MCF 10A (cell line): ENCODE measurements at regions not wholly inside any gene's neighbourhood (a gene's known extent, or its start where the extent isn't known, plus 50 kb on each side); places are given as distances from the start of the nearest gene placed in this dataset.

Experiments
- BruUV-seq: library from RNA; stranded (reverse); fragments of 400-500 nt; replicated peaks from 2 replicates; lab custom pipeline; 2021; lab: Mats Ljungman, UMichigan
- CTCF ChIA-PET: fragments of 300-600 bp; sonication (Branson Sonifier 250); formaldehyde crosslinking; extraction: SDS; loops from one replicate; lab custom pipeline; 2021; ENCODE audit warnings: antibody characterized with exemption, inconsistent platforms; lab: Yijun Ruan, JAX
- POLR2A ChIA-PET: fragments of 300-600, 350-650 bp; sonication (Branson Sonifier 250); formaldehyde crosslinking; extraction: SDS; loops from one replicate; lab custom pipeline; 2020; ENCODE audit warnings: antibody characterized with exemption, inconsistent platforms; lab: Yijun Ruan, JAX
- DNase-seq: peaks from one replicate; pipeline ENCODE4 v3.0.0-alpha.2; 2018; ENCODE audit not compliant: unreplicated experiment
- H3K27ac Mint-ChIP-seq: one replicate; pipeline ENCODE4 v1.8.0; 2022; ENCODE audit warnings: mild to moderate bottlenecking, low read depth, mixed read lengths; ENCODE audit not compliant: unreplicated experiment
- H3K27me3 Mint-ChIP-seq: one replicate; pipeline ENCODE4 v1.8.0; 2022; ENCODE audit warnings: mixed read lengths; ENCODE audit not compliant: insufficient read depth, unreplicated experiment
- H3K36me3 Mint-ChIP-seq: one replicate; pipeline ENCODE4 v1.8.0; 2022; ENCODE audit warnings: mild to moderate bottlenecking, moderate library complexity, mixed read lengths; ENCODE audit not compliant: insufficient read depth, unreplicated experiment
- H3K4me1 Mint-ChIP-seq: one replicate; pipeline ENCODE4 v1.8.0; 2022; ENCODE audit warnings: mixed read lengths; ENCODE audit not compliant: insufficient read depth, unreplicated experiment
- H3K4me3 Mint-ChIP-seq: one replicate; pipeline ENCODE4 v1.8.0; 2022; ENCODE audit warnings: mild to moderate bottlenecking, moderate library complexity, mixed read lengths; ENCODE audit not compliant: unreplicated experiment
- H3K9me3 Mint-ChIP-seq: one replicate; pipeline ENCODE4 v1.8.0; 2022; ENCODE audit warnings: mixed read lengths; ENCODE audit not compliant: unreplicated experiment
- CTCF ChIP-seq: fragments of 200-600 bp; IDR thresholded peaks from one replicate; pipeline ENCODE4 v1.8.0; 2022; ENCODE audit warnings: antibody characterized with exemption, mild to moderate bottlenecking; ENCODE audit not compliant: unreplicated experiment
- intact Hi-C: fragments of 100-400 bp; cut with micrococcal nuclease; formaldehyde crosslinking; loops from 2 replicates; pipeline ENCODE4 v1.14.1; 2022

DNA sequence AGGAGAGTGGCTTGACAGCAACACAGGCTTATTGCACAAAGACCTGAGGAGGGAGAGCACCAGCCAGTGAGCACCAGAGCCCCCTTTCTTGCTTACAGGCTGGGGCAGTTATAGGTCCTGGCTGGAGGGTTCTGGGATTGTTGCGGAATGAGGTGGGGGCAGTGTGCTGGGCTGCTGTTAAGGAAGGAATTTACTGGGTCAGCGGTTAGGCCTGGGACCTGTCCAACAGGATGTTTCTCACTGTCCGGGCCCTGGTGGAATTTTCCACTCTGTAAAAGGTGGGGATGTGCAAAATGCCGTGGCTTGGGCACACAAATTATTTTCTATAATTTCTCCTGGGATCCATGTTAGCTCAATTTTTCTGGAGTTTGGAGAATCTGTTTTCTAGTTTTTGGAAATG is 757.3 kb downstream of the TYW1 start:
- DNase-seq: no peak
- ChIA-PET CTCF (no interaction called here), POLR2A (no interaction called here)
- Mint-ChIP-seq H3K36me3 (no peaks in the 10 kb centered on the region), H3K4me1 (no peaks in the 10 kb centered on the region), H3K9me3 (peaks cover 43% of the 10 kb centered on the region), H3K27ac (no peak overlapping the region), H3K27me3 (no peaks in the 10 kb centered on the region), H3K4me3 (no peak overlapping the region)
- intact Hi-C loops: no loop called here
- no TSS peak for BruUV-seq
- TF ChIP-seq CTCF: no peak

- H3K27ac Mint-ChIP-seq: no peak overlapping the region
- no peak for TF ChIP-seq CTCF
- POLR2A ChIA-PET: no interaction called here
- intact Hi-C loops: no loop called here
- H3K4me3 Mint-ChIP-seq: no peak overlapping the region
- H3K9me3 Mint-ChIP-seq: peaks cover 45% of the 10 kb centered on the region
- no peaks in the 10 kb centered on the region for H3K36me3 Mint-ChIP-seq
- CTCF ChIA-PET: no interaction called here
- no peaks in the 10 kb centered on the region for H3K27me3 Mint-ChIP-seq
- DNase-seq: no peak
- H3K4me1 Mint-ChIP-seq: no peaks in the 10 kb centered on the region
- no TSS peak for BruUV-seq
Observed at GRCh38 chr7:67754651-67755050, 758.0 kb downstream of the TYW1 start.

- DNase-seq: no peak
- Mint-ChIP-seq H3K9me3 (peaks cover 22% of the 10 kb centered on the region), H3K4me3 (no peak overlapping the region), H3K27me3 (no peaks in the 10 kb centered on the region), H3K36me3 (peaks cover 4% of the 10 kb centered on the region), H3K27ac (no peak overlapping the region), H3K4me1 (no peaks in the 10 kb centered on the region)
- ChIA-PET POLR2A (no interaction called here), CTCF (no interaction called here)
- no peak for TF ChIP-seq CTCF
- intact Hi-C loops: no loop called here
- no TSS peak for BruUV-seq
Observed at GRCh38 chr7:67758551-67758950, 761.9 kb downstream of the TYW1 start.

GRCh38 chr7:67760971-67761370 is 764.3 kb downstream of the TYW1 start:
- H3K27me3 Mint-ChIP-seq: no peaks in the 10 kb centered on the region
- no peak overlapping the region for H3K4me3 Mint-ChIP-seq
- BruUV-seq: no TSS peak
- H3K36me3 Mint-ChIP-seq: peaks cover 4% of the 10 kb centered on the region
- H3K27ac Mint-ChIP-seq: no peak overlapping the region
- H3K9me3 Mint-ChIP-seq: peaks cover 8% of the 10 kb centered on the region
- ChIA-PET POLR2A (no interaction called here), CTCF (no interaction called here)
- H3K4me1 Mint-ChIP-seq: no peaks in the 10 kb centered on the region
- DNase-seq: no peak
- no peak for TF ChIP-seq CTCF
- intact Hi-C loops: no loop called here
